T-helper 2 cell treated with Interferon-gamma antibody and Interleukin-4, amounts not matched to agents 5 μg/mL and 100 μg/mL, for 36 hours (primary cell): ENCODE measurements at regions not wholly inside any gene's neighbourhood (a gene's known extent, or its start where the extent isn't known, plus 50 kb on each side); places are given as distances from the start of the nearest gene placed in this dataset.
A peak's percentile ranks its signal among the peaks of the same experiment; 100 is the strongest.

Source experiments
- DNase-seq: peaks from one replicate; pipeline ENCODE4 v3.0.0; 2021; ENCODE audit warnings: low spot score
- H3K27ac Mint-ChIP-seq: one replicate; pipeline ENCODE4 v1.8.0; 2021; ENCODE audit warnings: mild to moderate bottlenecking, mixed read lengths
- H3K27me3 Mint-ChIP-seq: one replicate; pipeline ENCODE4 v1.8.0; 2021; ENCODE audit warnings: low read depth, mixed read lengths
- H3K36me3 Mint-ChIP-seq: one replicate; pipeline ENCODE4 v1.8.0; 2021; ENCODE audit warnings: low read depth, mixed read lengths
- H3K4me1 Mint-ChIP-seq: one replicate; pipeline ENCODE4 v1.8.0; 2021; ENCODE audit warnings: low read depth, mixed read lengths
- H3K4me3 Mint-ChIP-seq: one replicate; pipeline ENCODE4 v1.8.0; 2022; ENCODE audit warnings: mild to moderate bottlenecking, moderate library complexity, mixed read lengths
- H3K9me3 Mint-ChIP-seq: one replicate; pipeline ENCODE4 v1.8.0; 2021; ENCODE audit warnings: mixed read lengths

DNA sequence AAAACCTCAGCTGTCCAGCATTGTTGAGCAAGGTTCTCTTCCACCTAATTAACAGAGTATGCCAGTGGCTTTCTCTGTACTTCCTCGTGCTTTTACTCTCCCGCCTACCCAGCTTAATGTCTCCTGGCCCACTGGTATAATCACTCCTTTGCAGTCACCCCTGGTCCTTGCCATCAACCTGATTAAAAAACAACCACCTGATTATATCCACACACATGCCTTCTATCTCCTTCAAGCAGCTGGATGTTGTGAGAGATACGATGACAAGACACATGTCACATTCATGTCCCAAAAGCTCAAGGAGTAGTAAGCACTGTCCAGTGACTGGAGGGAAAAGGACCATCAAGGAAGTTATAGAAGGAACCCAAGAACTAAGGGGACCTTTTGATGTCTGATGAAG, 241.3 kb upstream of the GRIP1 start:
- Mint-ChIP-seq H3K9me3 (no peaks in the 10 kb centered on the region), H3K36me3 (no peaks in the 10 kb centered on the region), H3K4me3 (no peak overlapping the region), H3K27ac (no peak overlapping the region), H3K27me3 (peaks cover 4% of the 10 kb centered on the region), H3K4me1 (peaks cover 3% of the 10 kb centered on the region)
- no peak for DNase-seq

DNA sequence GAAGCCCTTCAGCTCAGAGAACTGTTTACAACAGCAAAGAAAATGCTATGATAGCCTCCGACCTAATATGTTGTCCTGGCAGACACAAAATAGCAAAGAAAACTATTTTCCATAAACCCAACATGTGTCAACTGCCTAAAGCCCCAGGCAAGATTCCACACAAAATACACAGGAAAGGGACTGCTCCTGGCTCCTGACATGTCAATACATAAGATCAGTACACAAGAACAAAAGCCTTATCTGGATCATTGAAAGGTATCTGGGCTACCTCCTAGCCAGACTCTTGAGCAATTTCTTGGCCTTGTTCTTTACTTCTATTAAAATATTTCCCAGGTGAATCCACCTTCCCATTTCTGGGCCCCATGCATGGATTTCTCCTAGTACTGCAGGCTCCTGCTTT, 242.3 kb upstream of the GRIP1 start:
- Mint-ChIP-seq H3K4me3 (no peak overlapping the region), H3K36me3 (no peaks in the 10 kb centered on the region), H3K4me1 (peaks cover 4% of the 10 kb centered on the region), H3K27ac (no peak overlapping the region), H3K9me3 (no peaks in the 10 kb centered on the region), H3K27me3 (peaks cover 4% of the 10 kb centered on the region)
- no peak for DNase-seq

DNA sequence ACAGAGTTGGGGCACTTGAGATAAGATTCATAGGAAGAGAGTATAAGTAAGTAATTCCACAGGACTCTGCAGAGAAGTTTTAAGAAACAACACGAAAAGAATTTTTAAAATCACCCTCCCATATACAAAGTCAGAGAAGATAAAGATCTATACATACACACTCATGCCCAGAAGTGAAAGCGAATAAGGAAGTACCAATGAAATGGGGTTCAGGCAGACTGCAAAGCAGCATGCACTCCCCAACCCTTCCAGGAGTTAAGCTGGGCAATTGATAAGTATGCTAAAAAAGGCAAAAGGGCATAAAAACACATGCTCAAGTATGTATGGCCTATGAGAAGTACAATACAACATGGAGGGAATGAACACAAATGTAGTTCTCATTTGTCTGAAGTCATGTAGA, 246.2 kb upstream of the GRIP1 start:
- H3K4me1 Mint-ChIP-seq: peaks cover 4% of the 10 kb centered on the region
- no peaks in the 10 kb centered on the region for H3K36me3 Mint-ChIP-seq
- no peak overlapping the region for H3K27ac Mint-ChIP-seq
- no peak overlapping the region for H3K4me3 Mint-ChIP-seq
- peaks cover 7% of the 10 kb centered on the region for H3K27me3 Mint-ChIP-seq
- H3K9me3 Mint-ChIP-seq: no peaks in the 10 kb centered on the region
- no peak for DNase-seq

DNA sequence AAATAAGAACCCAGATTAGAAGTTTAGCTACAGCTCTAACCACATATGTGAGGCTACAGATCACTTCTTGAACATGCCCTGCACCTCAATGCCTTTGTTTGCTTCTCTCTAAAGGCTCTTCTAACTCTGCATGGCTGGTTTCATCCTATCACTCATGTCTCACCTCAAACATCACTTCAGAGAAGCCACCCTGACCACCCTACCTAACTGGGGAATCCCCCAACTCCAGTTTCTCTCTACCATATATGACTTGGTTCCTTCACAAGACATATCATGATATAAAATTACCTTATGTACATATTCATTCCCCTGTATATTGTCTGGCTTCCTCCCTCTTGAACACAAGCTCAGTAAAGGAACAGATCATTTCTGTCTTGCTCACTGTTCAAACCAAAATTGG, 250.2 kb upstream of the GRIP1 start:
- H3K27me3 Mint-ChIP-seq: peaks cover 7% of the 10 kb centered on the region
- no peak for DNase-seq
- no peak overlapping the region for H3K27ac Mint-ChIP-seq
- H3K9me3 Mint-ChIP-seq: no peaks in the 10 kb centered on the region
- H3K36me3 Mint-ChIP-seq: no peaks in the 10 kb centered on the region
- H3K4me1 Mint-ChIP-seq: peaks cover 4% of the 10 kb centered on the region
- H3K4me3 Mint-ChIP-seq: no peak overlapping the region

DNA sequence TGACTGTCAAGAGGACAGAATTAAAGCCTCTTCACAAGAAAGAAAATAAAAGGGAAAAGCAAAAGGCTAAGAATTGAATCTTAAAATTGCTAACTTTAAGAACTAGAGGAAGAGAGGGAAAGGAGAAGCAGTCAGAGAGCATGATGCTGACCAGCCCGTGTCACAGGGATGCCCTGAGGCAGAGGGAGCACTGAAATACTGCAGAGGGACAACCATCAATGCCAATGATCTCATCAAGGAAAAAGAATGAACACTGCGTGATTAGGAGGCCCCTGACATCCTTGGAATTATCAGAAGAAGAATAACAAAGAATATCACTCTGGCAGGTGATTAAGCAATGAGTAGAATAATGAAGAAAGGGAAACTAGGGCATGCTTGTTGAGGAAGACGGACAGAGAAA, 252.2 kb upstream of the GRIP1 start:
- no peaks in the 10 kb centered on the region for H3K36me3 Mint-ChIP-seq
- H3K27ac Mint-ChIP-seq: no peak overlapping the region
- no peak overlapping the region for H3K4me3 Mint-ChIP-seq
- H3K4me1 Mint-ChIP-seq: no peaks in the 10 kb centered on the region
- no peak for DNase-seq
- peaks cover 7% of the 10 kb centered on the region for H3K27me3 Mint-ChIP-seq
- no peaks in the 10 kb centered on the region for H3K9me3 Mint-ChIP-seq

DNA sequence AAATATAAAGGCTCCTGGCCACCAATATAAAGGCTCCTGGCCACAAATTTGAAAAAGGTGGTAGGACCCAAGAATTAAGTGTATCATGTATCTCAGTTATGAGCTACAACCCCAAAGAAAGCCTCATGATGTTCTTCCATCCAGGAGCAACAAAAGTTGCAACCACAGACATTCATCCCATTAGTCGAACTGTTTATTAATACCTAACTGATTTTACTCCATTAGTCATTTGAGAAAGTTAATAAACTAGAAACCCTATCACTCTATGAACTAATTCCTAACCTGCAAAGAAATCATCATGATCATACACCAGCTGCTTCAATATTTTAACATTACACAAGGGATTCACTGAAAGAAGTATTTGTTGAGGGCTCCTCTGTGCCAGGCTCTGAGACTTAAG, 253.2 kb upstream of the GRIP1 start:
- no peak for DNase-seq
- peaks cover 7% of the 10 kb centered on the region for H3K27me3 Mint-ChIP-seq
- no peaks in the 10 kb centered on the region for H3K9me3 Mint-ChIP-seq
- no peaks in the 10 kb centered on the region for H3K4me1 Mint-ChIP-seq
- H3K4me3 Mint-ChIP-seq: no peak overlapping the region
- H3K27ac Mint-ChIP-seq: no peak overlapping the region
- no peaks in the 10 kb centered on the region for H3K36me3 Mint-ChIP-seq

DNA sequence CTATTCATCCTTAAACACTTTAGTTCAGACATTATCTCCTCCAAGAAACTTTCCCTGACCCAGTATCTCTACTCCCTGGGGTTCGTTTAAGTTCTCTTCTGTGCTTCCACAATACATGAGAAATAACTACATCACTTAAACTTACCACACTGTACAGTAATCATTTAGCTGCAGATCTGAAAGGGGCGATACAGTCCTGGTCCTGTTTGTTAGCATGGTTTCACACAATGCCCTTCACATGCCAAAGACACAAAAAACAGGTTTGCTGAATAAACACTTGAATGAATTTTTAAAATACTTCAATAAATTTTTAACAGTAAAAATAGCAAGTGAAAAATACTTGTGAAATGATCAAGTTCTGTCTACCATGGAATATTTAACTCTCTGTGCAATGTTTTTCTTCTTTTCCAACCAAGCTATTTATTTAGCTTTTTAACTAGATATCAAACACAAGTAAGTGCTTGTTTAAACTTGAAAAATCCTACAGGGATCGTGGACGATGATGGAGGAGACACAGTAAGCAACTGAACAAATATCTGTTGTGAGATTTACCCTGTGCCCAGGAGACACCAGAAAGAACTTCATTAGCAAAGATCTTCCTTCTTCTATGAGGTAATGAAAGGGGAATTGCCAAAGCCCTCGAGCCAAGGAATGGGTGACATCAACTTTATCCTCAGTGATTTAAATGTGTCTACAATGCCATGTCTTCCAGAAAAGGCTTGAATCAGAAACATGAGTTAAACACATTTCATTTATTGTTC, 255.6 kb upstream of the GRIP1 start:
- H3K27ac Mint-ChIP-seq: no peak overlapping the region
- peaks cover 4% of the 10 kb centered on the region for H3K27me3 Mint-ChIP-seq
- no peaks in the 10 kb centered on the region for H3K9me3 Mint-ChIP-seq

DNA sequence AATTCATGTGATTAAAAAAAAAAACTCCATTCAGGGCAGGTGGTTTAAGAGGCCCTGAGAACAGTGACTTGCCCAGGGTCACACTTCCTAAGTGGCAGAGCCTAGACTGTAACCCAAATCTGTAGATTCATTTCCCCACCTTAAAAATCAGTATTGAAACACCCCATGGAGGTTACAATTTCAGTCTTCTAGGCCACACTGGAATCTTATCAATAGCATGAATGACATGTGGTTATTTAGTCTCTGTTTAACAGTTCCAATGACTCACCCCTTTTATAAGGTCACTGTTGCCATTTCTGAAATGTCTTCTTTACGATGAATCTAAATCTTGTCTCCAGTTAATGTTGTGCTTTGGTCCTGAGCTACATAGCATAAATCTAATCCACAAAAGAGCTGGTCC, 262.3 kb upstream of the GRIP1 start:
- Mint-ChIP-seq H3K4me3 (no peak overlapping the region), H3K27me3 (peaks cover 2% of the 10 kb centered on the region), H3K9me3 (no peaks in the 10 kb centered on the region), H3K4me1 (no peaks in the 10 kb centered on the region), H3K27ac (no peak overlapping the region), H3K36me3 (no peaks in the 10 kb centered on the region)
- DNase-seq: no peak

More for the DNA sequence above, 255.6 kb upstream of the GRIP1 start:
- DNase-seq: no peak
- no peaks in the 10 kb centered on the region for H3K36me3 Mint-ChIP-seq
- H3K4me3 Mint-ChIP-seq: no peak overlapping the region
- no peaks in the 10 kb centered on the region for H3K4me1 Mint-ChIP-seq

DNA sequence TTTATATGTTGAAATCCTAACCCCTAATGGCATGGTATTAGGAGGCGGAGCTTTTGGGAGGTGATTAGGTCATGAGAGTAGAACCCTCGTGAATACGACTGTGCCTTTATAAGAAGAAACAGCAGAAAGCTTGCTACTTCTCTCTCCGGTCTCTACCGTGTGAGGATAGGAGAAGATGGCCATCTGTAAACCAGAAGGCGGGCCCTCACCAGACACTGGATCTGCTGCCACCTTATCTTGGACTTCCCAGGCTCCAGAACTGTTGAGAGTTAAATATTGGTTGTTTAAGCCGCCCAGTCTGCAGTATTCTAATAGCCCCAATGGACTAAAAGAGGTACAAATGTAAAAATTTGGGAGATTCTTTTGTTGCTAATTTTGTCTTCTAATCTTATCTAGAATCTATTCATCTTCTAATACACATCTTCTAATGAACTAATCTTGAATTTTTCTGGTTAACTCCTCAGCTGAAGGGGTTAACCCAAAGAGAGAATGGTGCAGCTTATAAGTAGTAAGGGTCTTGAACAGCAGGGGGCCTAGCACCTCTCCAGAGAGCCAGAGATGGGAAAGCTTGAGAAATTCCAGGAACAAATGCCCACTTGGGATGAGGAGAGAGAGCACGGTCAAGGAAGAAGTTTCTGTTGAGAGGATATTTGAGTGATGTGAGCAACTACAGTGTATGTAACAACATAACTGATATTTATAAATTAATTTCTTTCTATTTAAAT, 264.0 kb upstream of the GRIP1 start:
- Mint-ChIP-seq H3K27me3 (peaks cover 2% of the 10 kb centered on the region), H3K27ac (no peak overlapping the region), H3K36me3 (no peaks in the 10 kb centered on the region), H3K4me1 (no peaks in the 10 kb centered on the region), H3K4me3 (no peak overlapping the region), H3K9me3 (no peaks in the 10 kb centered on the region)
- DNase-seq: no peak

DNA sequence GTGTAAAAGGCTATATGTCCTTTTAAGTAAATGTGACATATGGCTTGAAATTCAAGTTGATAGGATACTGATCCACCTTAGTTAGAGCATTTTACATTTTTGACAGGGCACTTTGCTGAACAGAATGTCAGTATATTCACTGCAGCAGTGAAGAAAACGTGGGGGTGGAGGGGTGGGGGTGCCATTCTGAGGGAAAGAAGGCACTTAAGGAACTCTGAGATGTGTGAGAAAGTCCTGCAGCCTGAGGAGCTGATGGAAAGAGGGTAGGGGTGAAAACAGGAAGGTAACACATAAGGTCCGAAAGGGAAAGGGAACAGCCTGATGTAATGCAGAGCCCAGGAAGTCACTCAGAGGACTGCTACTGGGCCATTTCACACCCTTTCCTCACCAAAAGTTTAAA, 265.5 kb upstream of the GRIP1 start:
- H3K4me1 Mint-ChIP-seq: no peaks in the 10 kb centered on the region
- no peak for DNase-seq

DNA sequence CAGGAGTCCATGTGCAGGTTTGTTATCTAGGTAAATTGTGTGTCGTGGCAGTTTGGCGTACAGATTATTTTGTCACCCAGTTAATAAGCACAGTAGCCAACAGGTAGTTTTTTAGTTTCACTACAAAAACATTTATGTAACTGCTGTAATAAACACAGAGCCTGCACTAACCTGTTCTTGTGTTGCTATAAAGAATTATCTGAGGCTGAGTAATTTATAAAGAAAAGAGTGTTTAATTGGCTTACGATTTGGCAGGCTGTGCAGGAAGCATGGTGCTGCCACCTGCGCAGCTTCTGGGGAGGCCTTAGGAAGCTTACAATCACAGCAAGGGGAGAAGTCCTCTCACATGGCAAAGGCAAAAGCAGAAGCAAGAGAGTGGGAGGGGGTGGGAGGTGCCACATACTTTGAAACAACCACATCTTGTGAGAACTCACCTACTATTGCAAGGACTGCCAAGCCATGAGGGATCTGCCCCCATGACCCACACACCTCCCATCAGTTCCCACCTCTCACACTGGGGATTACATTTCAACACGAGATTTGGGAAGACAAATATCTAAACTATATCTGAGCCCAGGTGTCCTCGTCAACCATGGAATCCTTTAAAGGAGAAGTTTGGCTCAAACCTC, 266.4 kb upstream of the GRIP1 start:
- Mint-ChIP-seq H3K27me3 (peaks cover 2% of the 10 kb centered on the region), H3K36me3 (no peaks in the 10 kb centered on the region), H3K4me3 (no peak overlapping the region), H3K9me3 (no peaks in the 10 kb centered on the region), H3K27ac (no peak overlapping the region), H3K4me1 (no peaks in the 10 kb centered on the region)
- no peak for DNase-seq

More for the DNA sequence above, 265.5 kb upstream of the GRIP1 start:
- H3K27ac Mint-ChIP-seq: no peak overlapping the region
- H3K36me3 Mint-ChIP-seq: no peaks in the 10 kb centered on the region
- no peak overlapping the region for H3K4me3 Mint-ChIP-seq
- H3K9me3 Mint-ChIP-seq: no peaks in the 10 kb centered on the region
- H3K27me3 Mint-ChIP-seq: peaks cover 2% of the 10 kb centered on the region

DNA sequence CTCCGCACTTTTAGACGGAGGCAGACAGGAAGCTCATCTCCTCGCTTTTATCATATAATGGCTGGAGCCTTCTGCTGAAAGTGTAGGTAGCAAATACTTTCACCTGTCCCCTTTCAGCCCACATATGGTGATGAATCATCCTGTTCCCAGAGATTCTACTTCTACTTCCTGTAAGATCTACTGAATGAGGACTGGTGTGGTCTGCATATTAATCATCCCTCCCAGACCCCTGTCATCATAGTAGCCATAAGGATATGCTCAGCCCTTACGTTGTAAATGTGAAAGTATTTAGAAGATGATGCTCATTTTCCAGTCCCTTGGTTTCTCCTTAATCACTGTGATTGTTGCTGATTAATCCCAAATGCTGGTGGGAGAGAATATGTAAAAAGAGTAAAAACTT, 268.2 kb upstream of the GRIP1 start:
- DNase-seq: peak; percentile 6
- Mint-ChIP-seq H3K36me3 (no peaks in the 10 kb centered on the region), H3K27me3 (peaks cover 5% of the 10 kb centered on the region), H3K4me3 (no peak overlapping the region), H3K9me3 (no peaks in the 10 kb centered on the region), H3K27ac (no peak overlapping the region), H3K4me1 (no peaks in the 10 kb centered on the region)

DNA sequence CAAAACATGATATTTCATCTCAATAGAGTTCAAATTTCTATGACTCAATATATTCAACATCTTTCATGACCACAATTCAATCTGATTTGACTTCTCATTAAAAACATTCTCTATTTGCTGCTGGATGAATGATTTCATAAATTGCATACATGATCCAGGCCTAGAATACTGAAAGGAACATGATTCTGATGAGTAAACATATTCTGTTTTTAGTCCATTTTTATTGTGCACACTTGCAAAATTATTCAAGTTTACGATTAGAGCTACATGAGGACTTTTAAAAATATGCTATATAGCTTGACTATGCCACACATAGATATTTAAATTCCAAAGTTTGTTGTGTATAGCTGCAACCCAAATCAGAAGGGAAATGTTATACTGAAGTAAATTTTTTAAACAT, 273.8 kb upstream of the GRIP1 start:
- Mint-ChIP-seq H3K4me3 (no peak overlapping the region), H3K9me3 (no peaks in the 10 kb centered on the region), H3K27me3 (peaks cover 3% of the 10 kb centered on the region), H3K27ac (no peak overlapping the region), H3K36me3 (no peaks in the 10 kb centered on the region), H3K4me1 (no peaks in the 10 kb centered on the region)
- no peak for DNase-seq

DNA sequence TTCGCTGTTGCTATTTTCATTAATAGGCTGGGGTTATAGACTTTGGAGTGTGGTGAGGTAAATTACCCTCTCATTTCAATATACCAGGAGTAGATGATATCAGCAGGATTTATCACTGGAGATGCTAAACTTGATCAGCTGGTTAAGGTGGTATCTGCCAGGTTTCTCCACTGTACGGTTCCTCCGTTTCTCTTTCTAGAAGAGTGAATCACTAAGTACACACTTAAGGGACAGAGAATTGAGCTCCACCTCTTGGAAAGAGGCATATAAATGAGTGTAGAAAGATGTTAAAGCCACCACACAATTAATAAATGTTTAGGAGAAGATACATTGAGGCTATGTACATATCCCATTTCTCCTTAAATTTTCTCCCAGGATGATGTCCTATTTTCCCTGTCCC, 277.4 kb upstream of the GRIP1 start:
- no peaks in the 10 kb centered on the region for H3K36me3 Mint-ChIP-seq
- no peak overlapping the region for H3K27ac Mint-ChIP-seq
- H3K9me3 Mint-ChIP-seq: no peaks in the 10 kb centered on the region
- no peak for DNase-seq
- peaks cover 3% of the 10 kb centered on the region for H3K27me3 Mint-ChIP-seq
- H3K4me1 Mint-ChIP-seq: no peaks in the 10 kb centered on the region
- no peak overlapping the region for H3K4me3 Mint-ChIP-seq
